ENCODE measurements at regions not wholly inside any gene's neighbourhood (a gene's known extent, or its start where the extent isn't known, plus 50 kb on each side); places are given as distances from the start of the nearest gene placed in this dataset.

DNA sequence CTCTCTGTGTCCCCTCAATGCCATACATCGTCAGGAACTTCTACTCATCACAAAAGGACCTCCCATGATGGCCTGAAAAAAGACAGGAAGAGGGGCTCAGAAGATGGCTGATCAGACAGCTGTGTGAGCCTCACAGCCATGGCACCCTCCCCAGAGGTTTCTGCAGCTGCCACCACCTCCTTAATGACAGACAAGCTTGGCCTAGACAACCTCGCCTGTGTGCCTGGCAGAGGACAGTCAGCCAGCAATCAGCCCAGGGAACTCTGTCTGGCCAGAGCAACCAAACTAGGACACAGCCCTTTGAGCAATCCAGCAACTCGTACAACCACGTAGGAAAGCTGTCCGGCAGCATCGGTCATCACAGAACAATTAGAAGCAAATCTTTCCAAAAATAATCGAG is 54.2 kb upstream of the MED9 start:
- Mint-ChIP-seq H3K4me3 (no peak overlapping the region), H3K36me3 (no peaks in the 10 kb centered on the region), H3K9me3 (no peaks in the 10 kb centered on the region), H3K27ac (no peak overlapping the region), H3K4me1 (no peaks in the 10 kb centered on the region), H3K27me3 (peaks cover 13% of the 10 kb centered on the region)

DNA sequence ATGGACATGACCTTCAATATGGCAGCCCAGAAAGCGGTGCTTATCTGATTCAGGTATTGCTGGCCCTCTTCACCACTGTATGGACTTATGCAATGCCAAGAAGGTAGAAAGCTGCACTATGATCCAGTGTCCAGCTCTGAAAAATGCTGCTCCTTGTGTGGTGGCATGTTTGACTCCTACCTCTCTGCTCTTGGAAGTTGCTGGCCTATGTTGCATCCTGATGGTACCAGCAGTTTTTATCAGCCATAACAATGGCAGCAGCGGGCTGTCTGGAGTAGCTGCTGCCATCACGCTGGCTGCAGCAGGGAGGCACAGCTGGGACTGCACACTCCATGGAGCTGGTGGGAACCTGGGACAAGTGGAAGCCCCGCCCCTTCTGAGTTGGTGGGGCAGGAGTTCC is 53.1 kb upstream of the MED9 start:
- Mint-ChIP-seq H3K27ac (no peak overlapping the region), H3K4me3 (no peak overlapping the region), H3K36me3 (no peaks in the 10 kb centered on the region), H3K27me3 (peaks cover 14% of the 10 kb centered on the region), H3K9me3 (no peaks in the 10 kb centered on the region), H3K4me1 (no peaks in the 10 kb centered on the region)

DNA sequence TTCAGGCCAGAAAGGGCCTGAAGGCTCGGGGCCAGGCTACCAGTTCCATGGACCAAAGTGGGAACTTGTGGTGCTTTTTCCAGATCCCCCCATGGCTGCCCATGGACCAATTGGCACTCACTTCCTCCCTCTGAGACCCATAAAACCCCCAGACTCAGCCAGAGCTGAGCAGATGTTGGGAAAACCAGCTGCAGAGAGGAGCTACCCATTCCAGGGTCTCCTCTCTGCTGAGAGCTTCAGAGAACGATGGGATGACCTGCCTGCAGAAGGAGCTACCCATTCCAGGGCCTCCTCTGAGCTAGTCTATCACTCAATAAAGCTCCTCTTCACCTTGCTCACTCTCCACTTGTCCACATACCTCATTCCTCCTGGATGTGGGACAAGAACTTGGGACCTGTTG is 52.2 kb upstream of the MED9 start:
- H3K36me3 Mint-ChIP-seq, result no peaks in the 10 kb centered on the region
- no peaks in the 10 kb centered on the region for H3K9me3 Mint-ChIP-seq
- peaks cover 14% of the 10 kb centered on the region for H3K27me3 Mint-ChIP-seq
- no peaks in the 10 kb centered on the region for H3K4me1 Mint-ChIP-seq
- no peak overlapping the region for H3K27ac Mint-ChIP-seq
- H3K4me3 Mint-ChIP-seq, result no peak overlapping the region

DNA sequence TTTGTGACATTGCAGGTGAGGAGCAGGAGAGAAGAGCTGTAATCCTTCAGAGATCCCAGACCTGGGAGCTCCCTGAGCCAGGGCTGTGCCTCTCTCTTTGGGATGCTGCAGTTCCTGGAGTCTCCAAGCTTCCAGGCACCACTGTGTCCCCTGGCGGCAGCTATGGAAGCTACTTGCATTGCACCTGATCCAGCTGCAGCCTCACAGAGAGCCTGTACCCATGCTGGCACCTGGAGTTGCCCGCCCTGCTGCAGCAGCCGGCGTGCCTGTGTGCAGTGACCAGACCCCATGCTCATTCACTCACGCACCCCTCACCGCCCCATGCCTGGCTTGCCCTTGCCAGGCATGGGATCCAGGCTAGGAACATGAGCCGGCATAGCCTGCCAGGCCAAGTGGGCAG is 51.8 kb upstream of the MED9 start:
- peaks cover 14% of the 10 kb centered on the region for H3K27me3 Mint-ChIP-seq
- H3K4me1 Mint-ChIP-seq, result no peaks in the 10 kb centered on the region
- no peaks in the 10 kb centered on the region for H3K9me3 Mint-ChIP-seq
- H3K36me3 Mint-ChIP-seq, result no peaks in the 10 kb centered on the region
- H3K4me3 Mint-ChIP-seq, result no peak overlapping the region
- H3K27ac Mint-ChIP-seq, result no peak overlapping the region

DNA sequence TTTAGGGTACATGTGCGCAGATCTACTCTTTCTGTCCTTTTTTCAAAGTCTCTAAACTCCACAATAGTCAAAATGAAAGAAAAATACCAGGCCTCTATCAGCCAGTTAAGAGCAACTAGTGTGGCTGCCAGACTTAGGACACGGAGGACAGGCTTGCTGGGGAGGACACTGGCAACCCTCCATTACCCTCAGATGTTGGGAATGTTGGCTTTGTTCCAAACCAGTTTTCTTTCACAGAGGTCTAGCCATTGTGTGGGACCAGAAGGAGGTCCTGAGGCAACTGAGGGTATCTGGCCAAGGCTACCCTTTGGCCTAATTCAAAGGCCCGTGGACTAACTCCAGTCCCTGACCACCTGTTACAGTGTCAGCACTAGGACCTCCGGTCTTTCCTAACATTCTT is 51.2 kb upstream of the MED9 start:
- Mint-ChIP-seq H3K4me3 (no peak overlapping the region), H3K27me3 (peaks cover 13% of the 10 kb centered on the region), H3K27ac (no peak overlapping the region), H3K4me1 (no peaks in the 10 kb centered on the region), H3K36me3 (no peaks in the 10 kb centered on the region), H3K9me3 (no peaks in the 10 kb centered on the region)

DNA sequence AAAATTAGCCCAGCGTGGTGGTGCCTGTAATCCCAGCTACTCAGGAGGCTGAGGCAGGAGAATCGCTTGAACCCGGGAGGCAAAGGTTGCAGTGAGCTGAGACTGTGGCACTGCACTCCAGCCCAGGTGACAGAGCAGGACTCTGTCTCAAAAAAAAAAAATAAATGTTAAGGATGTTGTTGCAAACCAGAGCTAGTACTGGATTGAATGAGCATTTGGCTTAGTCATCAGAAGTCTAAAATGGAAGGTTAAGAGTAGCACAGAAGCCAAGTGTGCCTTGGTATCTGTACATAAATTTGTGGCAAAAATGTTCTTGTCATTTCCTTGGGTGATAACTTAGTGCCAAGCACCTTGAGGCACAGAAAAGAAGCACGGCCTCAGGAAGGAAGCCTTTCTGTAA is 50.6 kb upstream of the MED9 start:
- Mint-ChIP-seq H3K9me3 (no peaks in the 10 kb centered on the region), H3K36me3 (no peaks in the 10 kb centered on the region), H3K4me1 (no peaks in the 10 kb centered on the region), H3K4me3 (no peak overlapping the region), H3K27me3 (peaks cover 13% of the 10 kb centered on the region), H3K27ac (no peak overlapping the region)

Data from IgD-negative memory B cell (primary cell).